GM23338 (cell line): ENCODE measurements at regions not wholly inside any gene's neighbourhood (a gene's known extent, or its start where the extent isn't known, plus 50 kb on each side); places are given as distances from the start of the nearest gene placed in this dataset.
"Not testable (repeated sequence)": the region's sequence is repeated elsewhere in the genome, so short reads cannot be mapped to it uniquely, and the experiment has no call there.

ENCODE experiments used
- ATAC-seq: fragments of 200-7000 bp; cut with Tn5 transposase; 3 replicates; pipeline ENCODE4 v1.9.1; 2020
- DNase-seq: peaks from one replicate; pipeline ENCODE4 v3.0.0-alpha.2; 2015; ENCODE audit warnings: low spot score
- H2AFZ ChIP-seq: fragments of 200-600 bp; sonication (generic); 2 replicates; pipeline ENCODE4 v1.8.0; 2016; ENCODE audit warnings: antibody characterized with exemption, mild to moderate bottlenecking, moderate library complexity
- H3F3A ChIP-seq: fragments of 200-600 bp; sonication (generic); replicated peaks from 2 replicates; pipeline ENCODE4 v1.8.0; 2017; ENCODE audit warnings: antibody characterized with exemption, mixed run types, low read depth
- H3K27ac ChIP-seq: fragments of 200-600 bp; sonication (generic); 2 replicates; pipeline ENCODE4 v1.6.1; 2016; ENCODE audit warnings: low read depth
- H3K27me3 ChIP-seq: fragments of 200-600 bp; sonication (generic); 2 replicates; pipeline ENCODE4 v1.8.0; 2016; ENCODE audit warnings: mild to moderate bottlenecking, mixed run types, moderate library complexity; ENCODE audit not compliant: insufficient read depth
- H3K36me3 ChIP-seq: fragments of 200-600 bp; sonication (generic); 2 replicates; pipeline ENCODE4 v1.8.0; 2016; ENCODE audit warnings: mild to moderate bottlenecking; ENCODE audit not compliant: insufficient read depth
- H3K4me1 ChIP-seq: fragments of 200-600 bp; sonication (generic); 2 replicates; pipeline ENCODE4 v1.8.0; 2016; ENCODE audit warnings: mild to moderate bottlenecking, moderate library complexity; ENCODE audit not compliant: insufficient read depth
- H3K4me2 ChIP-seq: fragments of 200-600 bp; sonication (generic); 2 replicates; pipeline ENCODE4 v1.7.1; 2017; ENCODE audit warnings: mixed run types
- H3K4me3 ChIP-seq: fragments of 200-600 bp; sonication (generic); 2 replicates; pipeline ENCODE4 v1.6.1; 2016; ENCODE audit warnings: mixed run types
- H3K79me2 ChIP-seq: fragments of 200-600 bp; sonication (generic); replicated peaks from 2 replicates; pipeline ENCODE4 v1.8.0; 2017; ENCODE audit warnings: mild to moderate bottlenecking; ENCODE audit not compliant: insufficient read depth
- H3K9me2 ChIP-seq: fragments of 200-600 bp; sonication (generic); 2 replicates; pipeline ENCODE4 v1.8.0; 2017; ENCODE audit not compliant: insufficient read depth
- H4K20me1 ChIP-seq: fragments of 200-600 bp; sonication (generic); replicated peaks from 2 replicates; pipeline ENCODE4 v1.8.0; 2017; ENCODE audit warnings: mild to moderate bottlenecking; ENCODE audit not compliant: insufficient read depth
- H3K27ac Mint-ChIP-seq: 2 replicates; pipeline ENCODE4 v1.8.0; 2020; ENCODE audit warnings: inconsistent platforms, mild to moderate bottlenecking, moderate library complexity, mixed read lengths
- H3K27me3 Mint-ChIP-seq: 3 replicates; pipeline ENCODE4 v1.8.0; 2022; ENCODE audit warnings: low read depth, mild to moderate bottlenecking, moderate library complexity, mixed read lengths, inconsistent platforms; ENCODE audit not compliant: insufficient read depth, poor library complexity
- H3K36me3 Mint-ChIP-seq: 3 replicates; pipeline ENCODE4 v1.8.0; 2021; ENCODE audit warnings: low read depth, mild to moderate bottlenecking, inconsistent platforms, moderate library complexity, mixed read lengths
- H3K4me1 Mint-ChIP-seq: 3 replicates; pipeline ENCODE4 v1.8.0; 2020; ENCODE audit warnings: mild to moderate bottlenecking, inconsistent platforms, mixed read lengths
- H3K4me3 Mint-ChIP-seq: 3 replicates; pipeline ENCODE4 v1.8.0; 2021; ENCODE audit warnings: moderate library complexity, mild to moderate bottlenecking, inconsistent platforms, mixed read lengths
- H3K9me3 Mint-ChIP-seq: 3 replicates; pipeline ENCODE4 v1.8.0; 2020; ENCODE audit warnings: moderate library complexity, mild to moderate bottlenecking, inconsistent platforms, mixed read lengths
- CREB1 ChIP-seq: fragments of 250-450 bp; sonication (Bioruptor Pico); IDR thresholded peaks from 2 replicates; pipeline ENCODE4 v1.5.0; 2020; ENCODE audit warnings: low read depth, mild to moderate bottlenecking, moderate library complexity
- EZH2phosphoT487 ChIP-seq: fragments of 200-600 bp; sonication (generic); IDR thresholded peaks from one replicate; pipeline ENCODE4 v1.8.1; 2018; ENCODE audit warnings: antibody characterized with exemption; ENCODE audit not compliant: unreplicated experiment
- JUNB ChIP-seq: IDR thresholded peaks from one replicate; pipeline ENCODE4 v1.6.1; 2016; ENCODE audit warnings: antibody characterized with exemption; ENCODE audit not compliant: unreplicated experiment
- NANOG ChIP-seq: IDR thresholded peaks from 2 replicates; pipeline ENCODE4 v1.6.1; 2016; ENCODE audit warnings: antibody characterized with exemption, borderline replicate concordance
- POLR2AphosphoS5 ChIP-seq: IDR thresholded peaks from 2 replicates; pipeline ENCODE4 v1.6.1; 2016; ENCODE audit warnings: antibody characterized with exemption, low read depth
- STAT1 ChIP-seq: IDR thresholded peaks from one replicate; pipeline ENCODE4 v1.6.1; 2016; ENCODE audit warnings: antibody characterized with exemption; ENCODE audit not compliant: unreplicated experiment
- ZNF331 ChIP-seq: fragments of 250-450 bp; sonication (Bioruptor Pico); IDR thresholded peaks from 2 replicates; pipeline ENCODE4 v1.5.0; 2020; ENCODE audit warnings: low read depth, mild to moderate bottlenecking, moderate library complexity
- TF ChIP-seq, protein P1 (sequence below): IDR thresholded peaks from one replicate; pipeline ENCODE4 v1.6.1; 2018; ENCODE audit warnings: antibody characterized with exemption; ENCODE audit not compliant: unreplicated experiment
- TF ChIP-seq, protein P2 (sequence below): IDR thresholded peaks from 2 replicates; pipeline ENCODE4 v1.6.1; 2016; ENCODE audit warnings: antibody characterized with exemption
- TF ChIP-seq, protein P3 (sequence below), 2 experiments: fragments of 200-600 bp in 1 of 2; sonication (generic) in 1 of 2; conservative IDR thresholded peaks; 2 replicates each; pipeline versions ENCODE4 v1.5.1 to v1.6.1; 2016 to 2017; ENCODE audit warnings: antibody characterized with exemption in 2 of 2, low read depth in 2 of 2, mild to moderate bottlenecking in 2 of 2, moderate library complexity in 1 of 2

DNA sequence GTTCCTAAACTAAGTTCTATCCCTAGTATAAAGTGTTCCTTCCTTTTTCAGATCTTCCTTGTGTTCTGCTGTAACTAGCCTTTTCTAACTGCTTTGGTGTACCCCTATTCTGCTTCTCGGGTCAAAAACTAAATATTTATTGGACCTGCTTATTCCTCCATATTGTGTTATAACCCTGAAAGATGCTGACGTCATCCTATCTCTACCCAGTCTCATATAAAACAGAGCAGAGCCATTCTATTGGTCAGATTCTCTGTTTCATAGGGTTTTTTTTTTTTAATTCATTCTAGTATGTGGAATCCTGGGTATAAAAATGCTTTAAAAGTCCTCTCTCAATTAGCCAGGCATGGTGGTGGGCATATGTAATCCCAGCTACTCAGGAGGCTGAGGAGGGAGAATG, 349.7 kb downstream of the ACTRT1 start:
- no peaks in the 10 kb centered on the region for H4K20me1 ChIP-seq
- H3K4me1 ChIP-seq: no peaks in the 10 kb centered on the region
- no peak overlapping the region for H3K27ac ChIP-seq
- H3K27me3 Mint-ChIP-seq: no peaks in the 10 kb centered on the region
- H3K27me3 ChIP-seq: no peaks in the 10 kb centered on the region
- H3K9me2 ChIP-seq: no peaks in the 10 kb centered on the region
- DNase-seq (no peak), ATAC-seq (no peak)
- H3F3A ChIP-seq: no peaks in the 10 kb centered on the region
- no peak overlapping the region for H2AFZ ChIP-seq
- H3K36me3 Mint-ChIP-seq: no peaks in the 10 kb centered on the region
- no peaks in the 10 kb centered on the region for H3K36me3 ChIP-seq
- no peak overlapping the region for H3K27ac Mint-ChIP-seq
- TF ChIP-seq CREB1 (no peak), EZH2phosphoT487 (no peak), ZNF331 (no peak), POLR2AphosphoS5 (no peak), STAT1 (no peak), JUNB (no peak), NANOG (no peak)
- TF ChIP-seq, protein P1, sequence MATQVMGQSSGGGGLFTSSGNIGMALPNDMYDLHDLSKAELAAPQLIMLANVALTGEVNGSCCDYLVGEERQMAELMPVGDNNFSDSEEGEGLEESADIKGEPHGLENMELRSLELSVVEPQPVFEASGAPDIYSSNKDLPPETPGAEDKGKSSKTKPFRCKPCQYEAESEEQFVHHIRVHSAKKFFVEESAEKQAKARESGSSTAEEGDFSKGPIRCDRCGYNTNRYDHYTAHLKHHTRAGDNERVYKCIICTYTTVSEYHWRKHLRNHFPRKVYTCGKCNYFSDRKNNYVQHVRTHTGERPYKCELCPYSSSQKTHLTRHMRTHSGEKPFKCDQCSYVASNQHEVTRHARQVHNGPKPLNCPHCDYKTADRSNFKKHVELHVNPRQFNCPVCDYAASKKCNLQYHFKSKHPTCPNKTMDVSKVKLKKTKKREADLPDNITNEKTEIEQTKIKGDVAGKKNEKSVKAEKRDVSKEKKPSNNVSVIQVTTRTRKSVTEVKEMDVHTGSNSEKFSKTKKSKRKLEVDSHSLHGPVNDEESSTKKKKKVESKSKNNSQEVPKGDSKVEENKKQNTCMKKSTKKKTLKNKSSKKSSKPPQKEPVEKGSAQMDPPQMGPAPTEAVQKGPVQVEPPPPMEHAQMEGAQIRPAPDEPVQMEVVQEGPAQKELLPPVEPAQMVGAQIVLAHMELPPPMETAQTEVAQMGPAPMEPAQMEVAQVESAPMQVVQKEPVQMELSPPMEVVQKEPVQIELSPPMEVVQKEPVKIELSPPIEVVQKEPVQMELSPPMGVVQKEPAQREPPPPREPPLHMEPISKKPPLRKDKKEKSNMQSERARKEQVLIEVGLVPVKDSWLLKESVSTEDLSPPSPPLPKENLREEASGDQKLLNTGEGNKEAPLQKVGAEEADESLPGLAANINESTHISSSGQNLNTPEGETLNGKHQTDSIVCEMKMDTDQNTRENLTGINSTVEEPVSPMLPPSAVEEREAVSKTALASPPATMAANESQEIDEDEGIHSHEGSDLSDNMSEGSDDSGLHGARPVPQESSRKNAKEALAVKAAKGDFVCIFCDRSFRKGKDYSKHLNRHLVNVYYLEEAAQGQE: no peak
- TF ChIP-seq, protein P2, sequence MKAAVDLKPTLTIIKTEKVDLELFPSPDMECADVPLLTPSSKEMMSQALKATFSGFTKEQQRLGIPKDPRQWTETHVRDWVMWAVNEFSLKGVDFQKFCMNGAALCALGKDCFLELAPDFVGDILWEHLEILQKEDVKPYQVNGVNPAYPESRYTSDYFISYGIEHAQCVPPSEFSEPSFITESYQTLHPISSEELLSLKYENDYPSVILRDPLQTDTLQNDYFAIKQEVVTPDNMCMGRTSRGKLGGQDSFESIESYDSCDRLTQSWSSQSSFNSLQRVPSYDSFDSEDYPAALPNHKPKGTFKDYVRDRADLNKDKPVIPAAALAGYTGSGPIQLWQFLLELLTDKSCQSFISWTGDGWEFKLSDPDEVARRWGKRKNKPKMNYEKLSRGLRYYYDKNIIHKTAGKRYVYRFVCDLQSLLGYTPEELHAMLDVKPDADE: no peak
- TF ChIP-seq, protein P3, sequence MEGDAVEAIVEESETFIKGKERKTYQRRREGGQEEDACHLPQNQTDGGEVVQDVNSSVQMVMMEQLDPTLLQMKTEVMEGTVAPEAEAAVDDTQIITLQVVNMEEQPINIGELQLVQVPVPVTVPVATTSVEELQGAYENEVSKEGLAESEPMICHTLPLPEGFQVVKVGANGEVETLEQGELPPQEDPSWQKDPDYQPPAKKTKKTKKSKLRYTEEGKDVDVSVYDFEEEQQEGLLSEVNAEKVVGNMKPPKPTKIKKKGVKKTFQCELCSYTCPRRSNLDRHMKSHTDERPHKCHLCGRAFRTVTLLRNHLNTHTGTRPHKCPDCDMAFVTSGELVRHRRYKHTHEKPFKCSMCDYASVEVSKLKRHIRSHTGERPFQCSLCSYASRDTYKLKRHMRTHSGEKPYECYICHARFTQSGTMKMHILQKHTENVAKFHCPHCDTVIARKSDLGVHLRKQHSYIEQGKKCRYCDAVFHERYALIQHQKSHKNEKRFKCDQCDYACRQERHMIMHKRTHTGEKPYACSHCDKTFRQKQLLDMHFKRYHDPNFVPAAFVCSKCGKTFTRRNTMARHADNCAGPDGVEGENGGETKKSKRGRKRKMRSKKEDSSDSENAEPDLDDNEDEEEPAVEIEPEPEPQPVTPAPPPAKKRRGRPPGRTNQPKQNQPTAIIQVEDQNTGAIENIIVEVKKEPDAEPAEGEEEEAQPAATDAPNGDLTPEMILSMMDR (conservative IDR thresholded peaks at IDR 0.05; ENCODE audit: low read depth in 2 of 2): no peak
- H3K4me2 ChIP-seq: no peak overlapping the region
- H3K4me3 Mint-ChIP-seq: no peak overlapping the region
- no peaks in the 10 kb centered on the region for H3K9me3 Mint-ChIP-seq
- no peak overlapping the region for H3K4me3 ChIP-seq
- no peaks in the 10 kb centered on the region for H3K4me1 Mint-ChIP-seq
- no peaks in the 10 kb centered on the region for H3K79me2 ChIP-seq

DNA sequence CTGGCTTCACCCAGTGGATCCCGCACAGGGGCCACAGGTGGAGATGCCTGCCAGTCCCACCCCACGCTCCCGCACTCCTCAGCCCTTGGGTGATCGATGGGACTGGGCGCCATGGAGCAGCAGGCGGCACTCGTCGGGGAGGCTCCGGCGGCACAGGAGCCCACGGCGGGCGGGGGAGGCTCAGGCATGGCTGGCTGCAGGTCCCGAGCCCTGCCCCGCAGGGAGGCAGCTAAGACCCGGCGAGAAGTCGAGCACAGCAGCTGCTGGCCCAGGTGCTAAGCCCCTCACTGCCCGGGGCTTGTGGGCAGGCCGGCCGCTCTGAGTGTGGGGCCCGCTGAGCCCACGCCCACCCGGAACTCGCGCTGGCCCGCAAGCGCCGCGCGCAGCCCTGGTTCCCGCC, 389.3 kb downstream of the ACTRT1 start:
- not testable (repeated sequence) for H2AFZ ChIP-seq, H3K36me3 ChIP-seq, H3K4me1 Mint-ChIP-seq

More for the DNA sequence above, 389.3 kb downstream of the ACTRT1 start:
- H3F3A ChIP-seq, H3K9me2 ChIP-seq, H3K9me3 Mint-ChIP-seq, H3K27me3 Mint-ChIP-seq, H3K4me3 ChIP-seq, H3K27me3 ChIP-seq, ATAC-seq, H3K4me3 Mint-ChIP-seq, H4K20me1 ChIP-seq, DNase-seq, H3K4me1 ChIP-seq, H3K27ac ChIP-seq, H3K36me3 Mint-ChIP-seq, H3K27ac Mint-ChIP-seq, H3K79me2 ChIP-seq, H3K4me2 ChIP-seq: not testable (repeated sequence)
